MM.1S (cell line): ENCODE measurements at regions not wholly inside any gene's neighbourhood (a gene's known extent, or its start where the extent isn't known, plus 50 kb on each side); places are given as distances from the start of the nearest gene placed in this dataset.

Source experiments
- EZH2 ChIP-seq: fragments of 300-600 bp; sonication (generic); optimal IDR thresholded peaks from 2 replicates; pipeline ENCODE3; 2017; ENCODE audit warnings: low read depth, mild to moderate bottlenecking, antibody characterized with exemption, low read length, mixed read lengths
- EZH2phosphoT487 ChIP-seq: fragments of 300-600 bp; sonication (generic); IDR thresholded peaks from 2 replicates; pipeline ENCODE4 v1.6.1; 2018; ENCODE audit warnings: antibody characterized with exemption, low read length
- TF ChIP-seq, protein P1 (sequence below): fragments of 300-600 bp; sonication (generic); IDR thresholded peaks from 2 replicates; pipeline ENCODE4 v1.5.1; 2016; ENCODE audit warnings: antibody characterized with exemption, low read length, mixed read lengths

DNA sequence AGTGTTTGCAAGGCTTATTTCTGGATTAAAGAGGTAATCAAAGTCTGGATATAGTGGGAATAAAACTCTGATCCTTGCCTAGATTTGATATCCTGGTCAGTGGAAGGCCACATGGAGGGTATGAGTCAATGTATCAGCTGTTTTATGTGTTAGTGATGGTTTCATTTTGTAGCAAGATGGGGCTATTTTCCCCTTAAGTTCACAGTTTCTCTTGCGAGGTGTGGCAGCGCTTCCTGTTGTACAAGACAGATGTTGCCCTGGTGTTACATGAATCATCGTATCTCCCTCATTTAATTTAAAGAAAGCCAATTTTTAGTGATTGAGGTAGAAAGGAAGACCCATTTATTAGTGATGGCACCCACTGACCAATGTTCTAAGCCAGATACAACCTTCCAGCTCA, 220.2 kb downstream of the DUSP10 start:
- TF ChIP-seq, protein P1, sequence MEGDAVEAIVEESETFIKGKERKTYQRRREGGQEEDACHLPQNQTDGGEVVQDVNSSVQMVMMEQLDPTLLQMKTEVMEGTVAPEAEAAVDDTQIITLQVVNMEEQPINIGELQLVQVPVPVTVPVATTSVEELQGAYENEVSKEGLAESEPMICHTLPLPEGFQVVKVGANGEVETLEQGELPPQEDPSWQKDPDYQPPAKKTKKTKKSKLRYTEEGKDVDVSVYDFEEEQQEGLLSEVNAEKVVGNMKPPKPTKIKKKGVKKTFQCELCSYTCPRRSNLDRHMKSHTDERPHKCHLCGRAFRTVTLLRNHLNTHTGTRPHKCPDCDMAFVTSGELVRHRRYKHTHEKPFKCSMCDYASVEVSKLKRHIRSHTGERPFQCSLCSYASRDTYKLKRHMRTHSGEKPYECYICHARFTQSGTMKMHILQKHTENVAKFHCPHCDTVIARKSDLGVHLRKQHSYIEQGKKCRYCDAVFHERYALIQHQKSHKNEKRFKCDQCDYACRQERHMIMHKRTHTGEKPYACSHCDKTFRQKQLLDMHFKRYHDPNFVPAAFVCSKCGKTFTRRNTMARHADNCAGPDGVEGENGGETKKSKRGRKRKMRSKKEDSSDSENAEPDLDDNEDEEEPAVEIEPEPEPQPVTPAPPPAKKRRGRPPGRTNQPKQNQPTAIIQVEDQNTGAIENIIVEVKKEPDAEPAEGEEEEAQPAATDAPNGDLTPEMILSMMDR, result no peak
- TF ChIP-seq EZH2 (no peak), EZH2phosphoT487 (no peak)
